Transverse colon (tissue), 4 donors: ENCODE measurements at regions not wholly inside any gene's neighbourhood (a gene's known extent, or its start where the extent isn't known, plus 50 kb on each side); places are given as distances from the start of the nearest gene placed in this dataset.
A peak's percentile ranks its signal among the peaks of the same experiment; 100 is the strongest.

Experiments used
- DNase-seq: peaks from one replicate; pipeline ENCODE4 v3.0.0-alpha.2; 2019
- H3K27ac ChIP-seq, 4 donors: fragments of 200-600 bp; sonication (generic); 2 replicates each; pipeline ENCODE4 v1.5.1; 2016 to 2018; ENCODE audit warnings: inconsistent platforms in 4 of 4
- H3K27me3 ChIP-seq: fragments of 200-600 bp; sonication (generic); 2 replicates; pipeline ENCODE4 v1.5.1; 2017; ENCODE audit warnings: inconsistent platforms
- H3K36me3 ChIP-seq, 4 donors: fragments of 200-600 bp; sonication (generic); 2 replicates each; pipeline ENCODE4 v1.5.1; 2017 to 2019; ENCODE audit warnings: inconsistent platforms in 4 of 4
- H3K4me1 ChIP-seq, 4 donors: fragments of 200-600 bp; sonication (generic); 2 replicates each; pipeline ENCODE4 v1.5.1; 2017 to 2020; ENCODE audit warnings: inconsistent platforms in 4 of 4
- H3K4me3 ChIP-seq, 4 donors: fragments of 200-600 bp; sonication (generic); 1 replicate in 1 of 4; 2 replicates in 3 of 4; pipeline versions ENCODE4 v1.5.1 to v1.6.1; 2017 to 2019; ENCODE audit warnings: inconsistent platforms in 4 of 4
- H3K9me3 ChIP-seq, 2 donors: fragments of 200-600 bp; sonication (generic); 2 replicates each; pipeline ENCODE4 v1.5.1; 2017 to 2019; ENCODE audit warnings: inconsistent platforms in 2 of 2
- EP300 ChIP-seq: sonication (generic); formaldehyde crosslinking; IDR thresholded peaks from one replicate; pipeline ENCODE4 v1.6.1; 2017; ENCODE audit warnings: antibody characterized with exemption, low read depth
- POLR2A ChIP-seq: fragments of 450-650 bp; IDR thresholded peaks from one replicate; pipeline ENCODE4 v1.6.1; 2016; ENCODE audit warnings: antibody characterized with exemption, mild to moderate bottlenecking, moderate library complexity
- POLR2AphosphoS5 ChIP-seq, 3 donors: sonication (generic); formaldehyde crosslinking; IDR thresholded peaks; one replicate each; pipeline ENCODE4 v1.6.1; 2016; ENCODE audit warnings: antibody characterized with exemption in 3 of 3
- WGBS, 2 donors: methylation state at CpG; one replicate each; pipeline ENCODE4 v1.1.5; 2018; ENCODE audit warnings: low coverage in 1 of 2; 5-methylcytosine and 5-hydroxymethylcytosine counted together
- in situ Hi-C, 4 donors: fragments of 200-750 bp; cut with MboI; loops; one replicate each; pipeline versions ENCODE4 v1.15.0 to v1.15.1; 2017; ENCODE audit warnings: low sequenced_read_pairs in 3 of 4, low pct_ligation_motif_present in 1 of 4, low pct_unique_long_range_greater_than_20kb in 1 of 4
- intact Hi-C: fragments of 100-400 bp; cut with DNase I; formaldehyde crosslinking; loops from one replicate; pipeline ENCODE4 v1.15.1; 2023; ENCODE audit warnings: low total_unique reads
- TF ChIP-seq, protein P1 (sequence below), 5 experiments: fragments of 200-600 bp in 3 of 5; fragments of 450-650 bp in 2 of 5; sonication (generic) in 3 of 5; IDR thresholded peaks; 1 replicate in 2 of 5; 2 replicates in 3 of 5; pipeline ENCODE4 v1.5.1; 2016 to 2017; ENCODE audit warnings: antibody characterized with exemption in 5 of 5, inconsistent platforms in 3 of 5, mild to moderate bottlenecking in 2 of 5, moderate library complexity in 1 of 5

DNA sequence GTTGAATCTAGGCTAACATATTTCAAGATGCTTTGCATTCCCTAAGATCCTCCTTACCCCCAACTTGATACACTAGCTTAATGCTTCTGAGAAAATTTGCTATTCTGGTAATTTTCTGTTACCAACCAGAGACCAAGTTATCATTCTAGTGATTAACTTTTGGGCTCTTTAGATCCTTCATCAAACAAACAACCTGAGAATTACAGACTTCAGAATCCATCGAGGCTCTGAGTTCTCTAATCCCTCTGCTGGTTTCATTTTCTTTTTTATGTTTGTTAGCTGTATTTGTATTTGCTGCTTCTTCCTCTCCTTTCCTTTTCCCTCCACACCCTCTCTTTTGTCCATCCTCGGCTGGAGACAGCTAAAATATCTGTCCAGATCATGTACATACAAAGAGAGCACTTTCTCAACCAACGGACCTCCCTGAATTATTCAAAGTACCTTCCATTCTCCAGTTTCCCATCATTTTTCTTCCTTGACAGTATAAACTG lies 98.7 kb upstream of the RIPOR2 start:
- no peaks in the 10 kb centered on the region for H3K36me3 ChIP-seq
- no peaks in the 10 kb centered on the region for H3K27me3 ChIP-seq
- H3K9me3 ChIP-seq: no peaks in the 10 kb centered on the region
- WGBS, 2 donors: 25 to 68% methylated on average over 2 to 3 of the region's 3 CpGs
- in situ Hi-C loops (no loop called here), intact Hi-C loops (no loop called here)
- H3K4me1 ChIP-seq: peaks cover 0 to 10% (median 2%) of the 10 kb centered on the region in 4 donors
- H3K27ac ChIP-seq: peak overlapping the region in 2 of 4 donors; percentile 33 to 36
- DNase-seq: no peak
- TF ChIP-seq, protein P1, sequence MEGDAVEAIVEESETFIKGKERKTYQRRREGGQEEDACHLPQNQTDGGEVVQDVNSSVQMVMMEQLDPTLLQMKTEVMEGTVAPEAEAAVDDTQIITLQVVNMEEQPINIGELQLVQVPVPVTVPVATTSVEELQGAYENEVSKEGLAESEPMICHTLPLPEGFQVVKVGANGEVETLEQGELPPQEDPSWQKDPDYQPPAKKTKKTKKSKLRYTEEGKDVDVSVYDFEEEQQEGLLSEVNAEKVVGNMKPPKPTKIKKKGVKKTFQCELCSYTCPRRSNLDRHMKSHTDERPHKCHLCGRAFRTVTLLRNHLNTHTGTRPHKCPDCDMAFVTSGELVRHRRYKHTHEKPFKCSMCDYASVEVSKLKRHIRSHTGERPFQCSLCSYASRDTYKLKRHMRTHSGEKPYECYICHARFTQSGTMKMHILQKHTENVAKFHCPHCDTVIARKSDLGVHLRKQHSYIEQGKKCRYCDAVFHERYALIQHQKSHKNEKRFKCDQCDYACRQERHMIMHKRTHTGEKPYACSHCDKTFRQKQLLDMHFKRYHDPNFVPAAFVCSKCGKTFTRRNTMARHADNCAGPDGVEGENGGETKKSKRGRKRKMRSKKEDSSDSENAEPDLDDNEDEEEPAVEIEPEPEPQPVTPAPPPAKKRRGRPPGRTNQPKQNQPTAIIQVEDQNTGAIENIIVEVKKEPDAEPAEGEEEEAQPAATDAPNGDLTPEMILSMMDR (IDR thresholded peaks at IDR 0.05): no peak
- no peak for TF ChIP-seq EP300
- no peak for TF ChIP-seq POLR2AphosphoS5 (IDR thresholded peaks at IDR 0.05)
- TF ChIP-seq POLR2A: no peak
- H3K4me3 ChIP-seq: peak overlapping the region in 1 of 4 donors; percentile 20

DNA sequence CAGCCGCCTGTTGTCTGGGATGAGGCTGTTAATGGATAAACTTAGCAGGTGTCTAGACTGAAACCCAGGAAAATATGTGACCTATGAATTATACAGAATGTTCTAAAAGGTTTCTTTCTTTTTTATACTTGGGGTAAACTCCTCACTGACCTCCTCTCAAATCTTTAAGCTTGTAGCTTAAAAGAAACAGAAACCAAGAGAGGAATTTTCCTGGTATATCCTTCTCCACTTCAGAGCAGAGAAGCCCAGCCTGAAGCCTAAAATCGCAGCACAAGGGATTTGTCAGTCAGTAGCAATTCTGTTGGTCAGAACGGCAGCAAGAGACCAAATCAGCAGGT lies 99.4 kb upstream of the RIPOR2 start:
- no peak for DNase-seq
- 48 to 80% methylated on average over 1 to 3 of the region's 3 CpGs for WGBS, 2 donors
- TF ChIP-seq EP300 (no peak), POLR2A (no peak), POLR2AphosphoS5 (IDR thresholded peaks at IDR 0.05) (no peak)
- TF ChIP-seq, protein P1 (IDR thresholded peaks at IDR 0.05): no peak

DNA sequence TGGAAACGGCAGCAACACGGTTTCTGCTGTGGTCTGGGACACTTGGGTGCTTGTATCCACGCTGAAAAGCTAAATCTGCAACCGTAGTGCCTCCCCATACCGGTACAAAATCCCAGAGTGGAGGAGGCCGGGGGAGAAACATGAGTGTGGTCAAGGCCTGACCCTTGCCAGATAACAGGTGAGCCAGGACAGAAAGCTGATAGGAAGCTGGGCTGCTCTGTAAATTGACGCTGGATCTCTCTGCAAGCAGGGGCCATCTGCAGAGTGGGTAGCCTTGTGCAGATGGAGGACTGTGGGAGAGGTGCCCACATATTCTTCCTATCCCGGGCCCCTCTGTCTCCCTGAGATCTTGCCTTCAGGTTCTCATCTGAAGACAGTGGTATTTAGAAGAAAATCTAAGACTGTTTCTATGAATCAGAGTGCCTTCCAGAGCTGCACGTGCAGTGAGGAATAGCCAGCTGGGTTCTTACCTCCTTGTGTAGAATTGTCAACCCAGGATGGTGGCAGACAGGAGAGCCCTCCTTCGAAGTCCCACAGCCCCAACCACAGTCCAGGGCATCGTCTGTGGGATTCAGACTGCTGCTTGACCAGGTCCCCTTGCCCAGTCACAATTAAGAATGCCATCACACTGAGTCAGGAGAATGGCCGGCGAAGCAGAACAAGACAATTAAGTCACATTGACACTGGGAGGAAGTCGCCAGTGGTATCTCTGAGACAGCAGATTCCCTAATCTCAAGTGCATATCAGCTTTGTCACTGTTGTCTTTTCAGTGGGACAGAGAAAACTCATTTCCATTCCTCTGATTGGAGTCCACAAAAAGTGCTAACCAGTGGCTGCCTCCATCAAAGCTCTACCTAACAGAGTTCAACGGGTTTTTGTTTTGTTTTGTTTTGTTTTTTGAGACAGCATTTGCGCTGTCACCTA lies 100.0 kb upstream of the RIPOR2 start:
- 74 to 83% methylated on average over 4 to 16 of the region's 16 CpGs for WGBS, 2 donors
- in situ Hi-C loops: no loop called here

More for the DNA sequence above, 99.4 kb upstream of the RIPOR2 start:
- intact Hi-C loops: no loop called here
- no peaks in the 10 kb centered on the region for H3K36me3 ChIP-seq
- peaks cover 0 to 10% (median 2%) of the 10 kb centered on the region in 4 donors for H3K4me1 ChIP-seq
- in situ Hi-C loops: no loop called here
- H3K9me3 ChIP-seq: no peaks in the 10 kb centered on the region
- H3K4me3 ChIP-seq: peak overlapping the region in 1 of 4 donors; percentile 20
- H3K27ac ChIP-seq: peak overlapping the region in 2 of 4 donors; percentile 33 to 36
- no peaks in the 10 kb centered on the region for H3K27me3 ChIP-seq

DNA sequence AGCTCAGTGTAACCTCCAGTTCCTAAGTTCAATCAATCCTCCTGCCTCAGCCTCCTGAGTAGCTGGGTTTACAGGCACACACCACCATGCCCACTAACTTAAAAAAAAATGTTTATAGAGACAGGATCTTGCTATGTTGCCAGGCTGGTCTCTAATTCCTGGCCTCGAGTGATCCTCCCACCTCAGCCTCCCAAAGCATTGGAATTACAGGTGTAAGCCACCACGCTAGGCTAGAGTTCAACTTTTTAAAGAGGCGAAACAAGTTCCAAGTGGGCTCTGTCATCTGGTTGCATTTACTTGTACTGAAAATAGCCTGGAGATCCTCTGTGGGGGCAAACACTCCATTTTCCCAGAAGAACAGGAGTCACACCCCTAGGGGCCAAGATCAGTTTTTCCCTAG lies 100.7 kb upstream of the RIPOR2 start:
- WGBS, 2 donors: 97 to 100% methylated on average over 1 to 3 of the region's 3 CpGs
- in situ Hi-C loops: no loop called here
- Histone ChIP-seq H3K4me1 (peaks cover 0 to 10% (median 2%) of the 10 kb centered on the region in 4 donors), H3K9me3 (no peaks in the 10 kb centered on the region), H3K27ac (no peak overlapping the region), H3K4me3 (no peak overlapping the region), H3K36me3 (no peaks in the 10 kb centered on the region), H3K27me3 (no peaks in the 10 kb centered on the region)
- TF ChIP-seq EP300: no peak
- no peak for TF ChIP-seq POLR2AphosphoS5 (IDR thresholded peaks at IDR 0.05)
- TF ChIP-seq, protein P1 (IDR thresholded peaks at IDR 0.05): no peak
- TF ChIP-seq POLR2A: no peak
- DNase-seq: no peak
- intact Hi-C loops: no loop called here

More for the DNA sequence above, 100.0 kb upstream of the RIPOR2 start:
- intact Hi-C loops: no loop called here
- Histone ChIP-seq H3K9me3 (no peaks in the 10 kb centered on the region), H3K27ac (peak overlapping the region in 2 of 4 donors; percentile 33 to 36), H3K27me3 (no peaks in the 10 kb centered on the region), H3K4me1 (peaks cover 0 to 10% (median 2%) of the 10 kb centered on the region in 4 donors), H3K4me3 (no peak overlapping the region), H3K36me3 (no peaks in the 10 kb centered on the region)
- no peak for DNase-seq
- TF ChIP-seq POLR2AphosphoS5 (IDR thresholded peaks at IDR 0.05) (no peak), POLR2A (no peak), EP300 (no peak)
- TF ChIP-seq, protein P1 (IDR thresholded peaks at IDR 0.05): no peak
